Stimulated activated CD4-positive, alpha-beta T cell treated with anti-CD3 and anti-CD28 coated beads, Interleukin-1b, Interleukin-23, amount 100 ng/mL, for 24 hours (primary cell): ENCODE measurements at regions not wholly inside any gene's neighbourhood (a gene's known extent, or its start where the extent isn't known, plus 50 kb on each side); places are given as distances from the start of the nearest gene placed in this dataset.

Experiments used
- DNase-seq, 4 experiments: peaks; one replicate each; pipeline ENCODE4 v3.0.0-alpha.2; 2020; ENCODE audit warnings: low read depth in 4 of 4, low spot score in 1 of 4

DNA sequence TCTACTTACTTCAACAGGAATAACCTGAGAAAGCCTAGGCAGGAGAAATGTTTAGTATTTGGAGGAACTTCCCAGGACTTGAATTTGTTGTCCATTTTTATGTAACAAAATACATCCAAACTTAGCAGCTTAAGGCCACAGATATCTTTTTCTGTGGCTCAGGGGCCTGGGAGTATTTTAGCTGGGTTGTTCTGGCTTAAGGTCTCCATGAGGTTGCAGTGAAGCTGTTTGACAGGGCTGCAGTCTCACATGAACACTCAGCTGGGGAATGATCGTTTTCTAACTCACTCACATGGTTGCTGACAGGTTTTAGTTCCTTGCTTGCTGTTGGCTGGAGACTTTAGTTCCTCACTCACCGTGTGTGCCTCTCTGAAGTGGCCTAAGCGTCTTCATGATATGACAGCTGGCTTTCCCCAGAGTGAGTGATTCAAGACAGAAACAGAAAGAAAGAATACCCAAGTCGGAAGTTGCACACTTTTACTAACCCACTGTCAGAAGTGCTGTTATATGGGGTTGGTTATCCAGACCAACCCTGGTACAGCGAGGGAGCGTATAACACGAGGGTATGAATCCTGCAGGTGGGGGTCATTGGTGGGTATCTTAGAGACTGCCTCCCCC lies 229.7 kb upstream of the TBL1XR1 start:
- peak; percentile 28 to 48 (median 36) for DNase-seq

DNA sequence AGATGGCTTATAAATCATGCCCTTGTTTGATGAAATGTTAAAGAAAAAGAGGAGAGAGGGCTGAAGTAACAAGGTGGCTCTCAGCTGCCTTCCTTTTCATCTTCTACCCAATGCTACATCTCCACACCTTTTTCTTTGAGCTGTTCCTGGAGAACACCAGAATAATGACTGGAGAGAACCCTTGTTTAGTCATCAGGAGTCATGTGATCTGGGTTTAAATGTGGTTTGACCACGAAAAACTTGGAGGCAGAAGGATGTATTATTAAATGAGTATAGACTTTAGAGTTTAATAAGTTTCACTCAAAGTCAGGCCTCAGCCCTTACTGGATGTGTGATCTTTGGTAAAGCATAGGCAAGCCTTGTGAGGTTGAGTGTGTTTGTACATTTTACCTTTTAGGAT lies 230.3 kb upstream of the TBL1XR1 start:
- DNase-seq: no peak

DNA sequence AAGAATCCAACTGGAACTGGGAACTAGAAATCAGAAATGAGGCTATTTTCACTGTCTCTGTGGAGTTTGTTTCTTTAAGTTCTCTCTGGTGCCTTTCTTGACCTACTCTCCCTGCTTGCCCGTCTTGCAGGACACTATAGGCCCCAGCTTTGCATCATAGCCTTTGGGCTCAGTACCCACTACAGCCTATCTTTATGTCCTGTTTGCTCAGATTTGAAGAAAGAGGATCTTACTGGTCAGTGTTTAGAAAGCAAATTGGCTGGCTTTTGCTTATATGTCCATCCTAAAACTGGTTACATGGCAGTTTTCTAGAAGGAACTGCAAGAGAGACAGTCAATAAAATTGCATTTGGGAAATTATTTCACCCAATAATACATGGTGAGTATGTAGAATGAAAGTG lies 231.8 kb upstream of the TBL1XR1 start:
- DNase-seq: no peak

DNA sequence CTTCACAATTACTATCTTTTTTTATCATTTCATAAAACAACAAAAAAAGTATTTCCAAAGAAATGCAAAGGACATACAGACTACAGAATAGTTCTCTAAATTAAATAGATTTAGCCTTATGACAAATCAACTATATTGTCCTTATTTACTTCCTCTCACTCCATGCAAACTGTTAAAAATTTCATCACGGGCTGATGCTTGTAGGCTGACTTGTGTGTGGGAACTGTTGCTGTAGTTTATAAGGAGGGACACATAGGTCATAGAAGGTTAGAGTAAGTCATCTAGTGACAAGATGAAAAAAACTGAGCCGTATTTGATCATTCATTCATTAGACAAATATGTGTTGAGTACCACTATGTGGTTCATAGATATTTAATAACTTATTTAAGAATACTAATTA lies 232.5 kb upstream of the TBL1XR1 start:
- DNase-seq: no peak

DNA sequence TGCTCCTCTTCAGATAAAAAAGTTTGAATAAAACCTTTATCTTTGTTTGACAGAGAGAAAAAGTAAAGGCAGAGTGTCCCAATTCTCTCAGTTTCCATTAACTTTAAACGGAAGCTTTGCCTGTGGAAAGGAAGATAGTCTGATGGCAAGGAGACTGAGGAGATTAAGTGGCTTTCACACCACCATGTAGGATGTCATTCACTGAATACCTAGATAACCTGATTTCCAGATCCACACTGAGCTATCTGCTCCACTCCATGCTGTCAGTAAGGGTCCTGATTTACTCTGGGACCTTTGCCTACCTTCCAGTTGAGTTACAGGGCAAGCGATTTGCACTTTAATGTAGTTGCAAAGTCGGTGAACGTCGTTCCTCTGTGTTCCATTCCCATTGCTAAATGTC lies 233.4 kb upstream of the TBL1XR1 start:
- DNase-seq: no peak

DNA sequence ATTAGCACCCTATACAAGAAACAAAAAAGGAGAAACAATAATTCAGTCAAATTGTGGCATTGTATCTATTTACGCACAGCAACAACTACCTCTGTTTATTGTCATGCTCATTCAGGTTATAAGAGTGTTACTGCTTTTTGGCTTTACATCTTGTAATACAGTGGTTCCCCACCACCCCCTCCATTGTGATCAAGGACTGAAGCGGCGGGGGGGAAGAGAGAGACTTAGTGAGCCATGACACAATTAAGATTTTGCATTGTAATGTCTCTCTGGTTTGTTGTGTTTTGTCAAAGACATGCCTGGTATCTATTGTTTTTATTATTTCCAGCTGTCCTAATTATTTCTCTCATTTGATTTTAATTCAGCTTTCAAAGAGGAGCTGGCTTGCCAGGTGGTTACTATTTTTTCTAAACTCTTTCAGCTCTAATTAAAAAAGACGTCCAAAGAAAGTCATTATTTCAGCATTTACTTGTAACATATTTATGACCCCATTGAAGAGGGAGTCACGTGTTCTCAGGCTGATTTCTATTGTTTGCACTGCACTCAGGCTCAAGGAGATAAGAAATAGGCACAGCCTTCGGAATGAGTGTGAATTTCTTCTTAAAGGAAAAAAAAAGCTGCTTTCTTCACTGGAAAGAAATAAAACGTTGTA lies 234.4 kb upstream of the TBL1XR1 start:
- no peak for DNase-seq

DNA sequence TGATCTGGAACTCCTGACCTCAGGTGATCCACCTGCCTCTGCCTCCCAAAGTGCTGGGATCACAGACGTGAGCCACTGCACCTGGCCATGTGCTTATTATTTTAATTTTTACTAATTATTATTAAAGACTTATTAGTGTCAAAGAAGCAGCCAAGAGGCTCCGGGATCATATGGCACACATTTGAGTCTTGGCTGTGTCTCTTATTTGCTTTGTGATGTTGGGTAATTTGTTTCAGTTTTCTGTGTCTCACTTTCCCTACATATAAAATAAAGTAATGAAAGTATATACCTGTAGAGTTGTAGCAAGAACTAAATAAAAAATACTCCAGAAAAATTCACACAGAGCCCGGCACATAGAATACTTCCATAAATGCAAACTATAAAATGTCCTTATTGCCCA lies 238.0 kb upstream of the TBL1XR1 start:
- DNase-seq: no peak

DNA sequence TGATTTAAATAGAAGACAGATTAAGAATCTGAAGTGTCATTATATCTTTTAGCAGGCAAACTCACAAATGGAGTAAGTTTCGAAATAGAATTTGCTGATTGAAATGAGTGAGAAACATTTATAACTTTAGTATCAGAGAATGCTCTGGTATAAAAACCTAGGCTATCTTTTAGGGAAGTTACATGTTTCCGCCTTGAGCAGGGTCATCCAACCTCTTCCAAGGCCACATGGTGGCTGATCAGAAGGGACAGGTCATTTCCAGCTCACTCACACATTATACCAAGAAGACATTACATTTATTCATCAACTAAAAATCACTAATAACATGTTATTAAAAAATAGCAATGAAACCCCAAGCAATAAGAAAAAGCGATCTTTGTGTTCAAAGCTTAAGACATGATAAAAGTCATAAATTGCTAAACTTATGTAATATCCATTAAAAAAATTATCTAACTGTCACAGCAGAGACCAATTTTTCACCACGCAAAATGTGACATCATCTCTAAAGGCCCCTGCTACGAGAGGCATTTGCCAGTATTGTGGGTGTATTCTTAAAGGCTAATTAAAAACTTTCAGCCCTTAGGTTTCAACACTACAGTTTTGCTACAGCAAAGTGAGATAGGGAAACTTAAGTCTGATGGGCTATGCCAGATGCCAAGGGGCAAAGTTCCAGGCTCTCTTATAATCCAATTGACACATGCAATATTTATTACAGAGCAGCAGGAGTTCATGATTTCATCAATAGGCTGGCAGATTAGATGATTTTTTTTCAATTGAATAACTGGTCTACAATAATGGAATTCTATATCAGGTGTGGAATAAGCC lies 240.4 kb upstream of the TBL1XR1 start:
- no peak for DNase-seq

DNA sequence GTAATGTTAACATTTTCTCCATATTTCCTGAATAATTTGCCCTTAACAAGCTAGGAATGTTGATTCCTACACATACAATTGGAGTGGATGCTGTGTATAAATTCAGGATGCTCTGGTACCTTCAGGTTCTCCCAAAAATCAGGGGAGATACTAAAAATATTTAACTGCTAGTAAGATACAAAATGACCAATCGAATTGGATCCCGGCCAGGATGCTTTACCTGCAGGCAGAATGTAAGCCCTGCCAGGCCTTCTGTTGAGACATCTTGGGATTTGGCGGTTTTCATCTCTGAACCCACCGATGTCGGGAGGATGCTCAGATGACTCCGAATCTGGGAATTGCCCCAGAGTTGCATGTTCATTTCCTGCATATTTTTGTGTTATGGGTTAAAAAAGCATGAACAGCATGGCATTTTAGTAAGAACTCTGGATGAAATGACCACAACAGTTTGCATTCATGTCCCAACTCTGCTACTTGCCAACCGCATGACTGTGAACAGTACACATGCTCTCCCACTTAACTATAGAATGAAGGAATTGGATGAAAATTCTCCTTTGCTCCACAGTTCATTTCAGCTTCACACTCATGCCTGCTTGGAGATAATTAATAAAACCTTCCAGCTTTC lies 241.4 kb upstream of the TBL1XR1 start:
- no peak for DNase-seq

DNA sequence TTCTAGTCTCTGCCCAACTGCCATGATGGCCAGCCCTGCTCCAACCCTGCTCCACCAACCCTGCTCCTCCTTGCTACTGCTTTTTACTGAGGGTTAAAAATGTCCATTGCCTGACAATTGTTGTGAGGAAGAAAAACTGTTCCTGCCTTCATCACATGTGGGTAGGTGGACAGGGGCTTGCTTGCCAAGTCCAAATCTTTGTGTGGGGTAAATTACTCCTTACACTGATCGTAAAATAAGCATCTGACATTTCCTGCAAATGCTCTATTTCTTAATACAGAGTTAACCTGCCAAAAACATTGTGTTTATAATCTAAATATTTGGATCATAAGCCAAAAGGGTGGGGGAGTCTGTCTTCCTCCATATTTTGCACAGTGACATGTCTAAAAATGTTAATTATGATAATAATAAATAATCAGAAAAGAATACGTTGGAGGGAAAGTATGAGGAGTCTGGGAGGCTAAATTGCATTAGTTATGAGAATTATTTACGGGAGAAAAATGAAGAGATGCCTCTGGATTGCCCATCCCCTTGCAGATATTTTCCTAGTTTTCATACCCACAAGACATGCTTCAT lies 242.5 kb upstream of the TBL1XR1 start:
- DNase-seq: no peak

DNA sequence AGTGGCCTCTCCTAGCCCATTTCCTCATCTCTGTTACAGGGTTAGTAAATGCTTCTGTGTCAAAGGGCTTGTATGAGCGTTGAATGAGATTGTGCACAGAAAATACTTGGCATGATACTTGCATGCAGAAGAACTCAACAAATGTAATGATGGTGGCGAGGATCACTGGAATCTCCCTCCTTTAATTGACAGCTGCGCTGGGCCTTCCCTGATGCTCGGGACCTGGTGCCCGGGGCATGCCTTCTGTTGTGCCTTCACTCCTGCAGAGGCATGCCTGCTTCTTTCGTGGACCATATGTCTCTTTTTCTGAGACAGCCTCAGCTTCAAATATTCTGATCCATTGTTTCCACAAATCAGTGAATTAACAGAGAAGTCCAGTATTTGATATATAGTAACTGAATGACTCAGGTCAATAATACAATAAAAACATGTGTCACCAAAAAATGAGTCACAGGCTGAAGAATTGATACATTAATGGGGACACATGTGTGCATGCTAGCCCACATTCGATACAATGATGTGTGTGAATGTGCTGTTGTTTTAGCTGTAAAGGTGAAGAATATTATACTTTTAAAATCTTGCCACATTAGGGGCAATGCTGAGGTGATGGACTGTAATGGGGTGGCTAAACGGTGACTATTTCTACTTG lies 243.3 kb upstream of the TBL1XR1 start:
- DNase-seq: no peak

DNA sequence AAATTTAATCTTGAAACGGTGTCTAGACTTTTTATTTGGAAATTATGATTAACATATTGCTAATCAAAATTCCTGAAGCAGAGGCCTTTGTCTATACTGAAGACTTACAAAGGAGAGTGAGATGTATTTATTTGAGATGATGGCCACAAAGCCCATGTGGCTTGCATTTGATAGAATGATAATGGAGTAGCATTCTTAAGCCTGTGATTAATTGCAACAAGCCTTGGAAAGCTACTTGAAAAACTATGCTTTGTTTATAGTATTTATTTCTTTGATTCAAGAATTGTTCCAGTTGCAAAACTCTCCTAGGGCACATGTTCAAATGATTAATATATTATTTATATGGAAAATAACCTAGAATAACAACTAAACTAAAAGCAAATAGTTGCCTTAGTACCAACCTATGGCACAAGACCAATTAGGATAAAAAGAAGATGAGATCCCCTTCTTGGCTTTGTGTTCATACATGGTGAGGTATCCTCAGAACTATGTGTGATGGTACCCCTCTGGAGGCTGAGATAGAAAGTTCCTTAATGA lies 244.1 kb upstream of the TBL1XR1 start:
- DNase-seq: no peak

DNA sequence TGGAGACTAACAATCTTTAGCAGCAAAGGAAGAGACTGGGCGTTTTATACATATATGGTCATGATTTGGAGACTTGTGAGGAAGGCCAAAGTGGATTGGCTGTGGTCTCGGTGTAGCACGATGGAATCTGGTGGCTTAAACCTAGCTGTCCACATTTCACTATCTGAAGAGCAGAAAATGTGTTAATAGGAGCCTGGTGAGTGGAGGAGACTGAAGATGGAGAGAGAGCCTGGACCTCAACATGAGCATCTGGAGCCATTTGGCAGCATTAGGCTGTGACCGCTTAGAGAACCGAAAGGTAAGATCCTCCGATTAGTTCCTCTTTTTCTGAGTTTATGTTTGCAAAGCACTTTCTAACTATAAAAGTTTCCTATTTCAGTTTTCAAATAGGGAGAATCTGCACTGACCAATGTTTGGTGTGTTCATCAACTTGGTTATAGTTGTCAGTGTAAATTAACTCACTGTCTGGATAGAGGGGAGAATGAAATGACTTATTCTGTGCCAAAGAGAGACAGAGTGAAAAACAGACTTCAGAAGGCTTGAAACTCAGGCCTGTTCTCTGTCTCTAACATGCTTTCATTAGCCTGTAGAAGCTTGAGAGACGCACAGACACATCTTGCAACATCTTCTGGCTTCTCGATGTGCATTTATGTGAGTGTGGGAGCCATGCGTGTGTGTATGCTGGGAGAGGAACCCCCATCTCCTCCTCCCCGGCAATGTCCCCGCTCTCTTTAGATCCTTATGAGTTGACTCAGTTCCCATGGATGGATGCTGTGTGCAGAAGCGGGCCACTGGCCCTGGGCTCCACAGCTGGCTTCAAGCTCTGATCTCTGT lies 244.7 kb upstream of the TBL1XR1 start:
- no peak for DNase-seq

DNA sequence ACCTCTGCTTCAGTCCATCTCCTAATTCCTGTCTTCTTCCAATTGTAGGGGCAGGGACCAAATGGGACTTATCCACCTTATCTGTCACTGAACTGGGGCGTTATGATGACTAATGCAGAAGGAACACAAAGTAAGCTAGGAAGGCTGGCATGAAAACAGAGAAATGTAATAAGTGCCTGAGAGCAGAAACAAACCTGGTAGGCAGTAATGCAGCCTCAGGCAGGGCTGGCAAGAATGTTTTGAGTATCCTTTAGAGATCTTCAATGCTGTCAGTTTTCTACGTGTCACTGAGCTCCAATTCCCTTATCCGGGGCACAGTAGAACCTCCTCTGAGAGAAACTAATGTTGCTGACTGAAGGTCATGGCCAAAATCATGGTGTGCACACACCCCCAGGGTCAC lies 246.2 kb upstream of the TBL1XR1 start:
- DNase-seq: no peak

DNA sequence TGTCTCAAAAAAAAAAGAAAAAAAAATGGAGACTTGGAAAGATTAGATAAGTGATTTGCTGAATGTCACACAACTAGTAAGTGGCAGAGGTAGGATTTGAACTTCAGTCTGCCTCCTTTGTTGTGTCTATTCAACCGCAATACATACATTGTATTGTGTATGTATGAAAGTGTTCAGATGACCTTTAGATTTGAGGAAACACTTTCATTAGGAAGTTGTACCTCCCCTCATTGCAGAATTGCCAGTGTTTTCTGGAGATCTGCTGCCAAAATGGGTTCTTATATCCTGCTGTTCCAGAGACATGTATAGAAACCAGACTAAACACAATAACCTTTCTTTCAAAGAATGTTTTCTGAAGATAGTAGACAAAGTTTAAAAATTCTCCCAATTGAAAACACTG lies 247.4 kb upstream of the TBL1XR1 start:
- DNase-seq: no peak

DNA sequence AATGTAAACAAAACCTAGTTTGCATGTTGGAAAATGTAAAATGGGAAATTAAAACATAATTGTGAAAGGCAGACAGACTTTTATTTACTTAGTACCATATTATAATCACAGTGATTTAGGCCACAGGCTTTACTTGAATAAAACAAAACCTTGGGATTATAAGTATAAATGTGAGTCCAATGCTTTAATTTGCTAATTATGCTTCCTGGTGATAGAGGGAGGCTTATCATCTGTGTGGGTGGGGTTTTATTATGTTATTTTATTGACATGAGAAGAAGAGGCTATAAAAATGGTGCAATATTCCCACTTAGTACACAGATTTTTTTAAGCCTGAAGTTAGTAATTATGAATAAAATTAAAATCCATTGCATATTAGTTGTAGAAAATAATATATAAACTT lies 248.3 kb upstream of the TBL1XR1 start:
- DNase-seq: no peak

DNA sequence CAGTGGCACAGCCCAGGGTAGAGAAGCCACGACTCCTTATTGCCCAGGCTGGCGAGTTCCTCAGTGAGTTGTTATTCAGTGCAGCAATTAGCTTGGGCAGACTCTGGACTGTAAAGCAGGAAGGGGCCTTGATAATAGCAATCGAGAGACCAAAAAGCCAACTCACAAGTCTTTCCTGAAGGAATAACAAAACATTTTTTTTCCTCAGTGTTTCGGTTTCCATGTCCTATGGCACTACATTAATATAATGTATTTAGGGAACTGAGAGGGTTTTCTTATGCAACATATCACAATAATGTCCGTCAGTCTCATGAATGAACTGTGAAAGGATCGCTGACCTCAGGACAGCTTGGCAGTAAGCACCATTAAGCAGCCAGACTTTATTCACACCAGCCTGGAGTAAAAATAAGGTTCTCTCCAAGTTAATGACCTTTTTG lies 248.9 kb upstream of the TBL1XR1 start:
- DNase-seq: no peak

DNA sequence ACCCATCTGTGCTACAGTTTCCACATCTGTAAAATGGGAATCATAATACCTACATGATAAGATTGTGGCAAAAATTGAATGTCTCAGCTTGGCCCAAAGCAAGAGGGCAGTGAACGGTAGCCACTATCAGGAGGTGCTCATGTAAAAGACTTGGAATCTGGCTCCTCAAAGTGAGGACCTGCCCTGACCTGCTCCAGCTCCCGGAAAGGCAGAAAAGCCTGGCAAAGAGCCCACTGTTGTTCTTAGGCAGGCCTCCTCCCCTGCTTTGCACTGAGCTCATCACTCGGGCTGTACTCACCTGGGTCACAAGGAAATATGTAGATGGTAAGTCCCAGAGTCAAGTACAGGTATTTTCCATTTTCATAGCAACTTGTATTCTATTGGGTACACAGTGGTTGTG lies 250.7 kb upstream of the TBL1XR1 start:
- no peak for DNase-seq

DNA sequence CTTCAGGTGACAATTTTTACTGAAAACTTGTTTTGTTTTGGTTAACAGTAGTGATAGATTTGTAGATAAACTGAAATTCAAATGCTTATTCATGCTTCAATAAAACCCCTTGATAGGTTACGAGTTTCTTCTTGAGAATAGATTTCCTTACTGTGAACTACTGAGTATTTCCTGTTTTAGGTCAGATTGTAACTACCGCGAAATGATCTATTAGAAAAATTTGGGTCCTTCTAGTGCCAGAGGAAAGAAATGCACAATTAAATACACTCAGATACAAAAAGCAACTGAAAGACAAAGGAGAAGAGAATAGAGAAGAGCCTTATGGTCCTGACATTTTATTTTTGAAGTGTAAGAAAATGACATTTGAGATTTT lies 251.7 kb upstream of the TBL1XR1 start:
- no peak for DNase-seq
